GM12865 (cell line): ENCODE measurements at regions not wholly inside any gene's neighbourhood (a gene's known extent, or its start where the extent isn't known, plus 50 kb on each side); places are given as distances from the start of the nearest gene placed in this dataset.

Experiments used
- DNase-seq: peaks from one replicate; pipeline ENCODE4 v3.0.0; 2010; ENCODE audit warnings: low read depth
- H3K4me3 ChIP-seq: 2 replicates; pipeline ENCODE4 v1.5.1; 2011; ENCODE audit warnings: mild to moderate bottlenecking, low read depth, low read length, control low read depth
- TF ChIP-seq, protein P1 (sequence below): IDR thresholded peaks from 2 replicates; pipeline ENCODE4 v1.5.1; 2011; ENCODE audit warnings: low read length, control low read depth, low read depth, inconsistent platforms; ENCODE audit not compliant: insufficient read depth; ENCODE audit errors: missing control alignments

- H3K4me3 ChIP-seq: no peak overlapping the region
- TF ChIP-seq, protein P1, sequence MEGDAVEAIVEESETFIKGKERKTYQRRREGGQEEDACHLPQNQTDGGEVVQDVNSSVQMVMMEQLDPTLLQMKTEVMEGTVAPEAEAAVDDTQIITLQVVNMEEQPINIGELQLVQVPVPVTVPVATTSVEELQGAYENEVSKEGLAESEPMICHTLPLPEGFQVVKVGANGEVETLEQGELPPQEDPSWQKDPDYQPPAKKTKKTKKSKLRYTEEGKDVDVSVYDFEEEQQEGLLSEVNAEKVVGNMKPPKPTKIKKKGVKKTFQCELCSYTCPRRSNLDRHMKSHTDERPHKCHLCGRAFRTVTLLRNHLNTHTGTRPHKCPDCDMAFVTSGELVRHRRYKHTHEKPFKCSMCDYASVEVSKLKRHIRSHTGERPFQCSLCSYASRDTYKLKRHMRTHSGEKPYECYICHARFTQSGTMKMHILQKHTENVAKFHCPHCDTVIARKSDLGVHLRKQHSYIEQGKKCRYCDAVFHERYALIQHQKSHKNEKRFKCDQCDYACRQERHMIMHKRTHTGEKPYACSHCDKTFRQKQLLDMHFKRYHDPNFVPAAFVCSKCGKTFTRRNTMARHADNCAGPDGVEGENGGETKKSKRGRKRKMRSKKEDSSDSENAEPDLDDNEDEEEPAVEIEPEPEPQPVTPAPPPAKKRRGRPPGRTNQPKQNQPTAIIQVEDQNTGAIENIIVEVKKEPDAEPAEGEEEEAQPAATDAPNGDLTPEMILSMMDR: no peak
- DNase-seq: no peak
These were observed 250.1 kb upstream of the PSMD7 start for GRCh38 chr16:74046524-74046923.

GRCh38 chr16:74045513-74045912 lies 251.1 kb upstream of the PSMD7 start:
- no peak for DNase-seq
- H3K4me3 ChIP-seq: no peak overlapping the region
- TF ChIP-seq, protein P1: no peak

- H3K4me3 ChIP-seq: no peak overlapping the region
- peak; percentile 11 for DNase-seq
- TF ChIP-seq, protein P1: no peak
These were observed 260.8 kb upstream of the PSMD7 start for GRCh38 chr16:74035816-74036215.

DNA sequence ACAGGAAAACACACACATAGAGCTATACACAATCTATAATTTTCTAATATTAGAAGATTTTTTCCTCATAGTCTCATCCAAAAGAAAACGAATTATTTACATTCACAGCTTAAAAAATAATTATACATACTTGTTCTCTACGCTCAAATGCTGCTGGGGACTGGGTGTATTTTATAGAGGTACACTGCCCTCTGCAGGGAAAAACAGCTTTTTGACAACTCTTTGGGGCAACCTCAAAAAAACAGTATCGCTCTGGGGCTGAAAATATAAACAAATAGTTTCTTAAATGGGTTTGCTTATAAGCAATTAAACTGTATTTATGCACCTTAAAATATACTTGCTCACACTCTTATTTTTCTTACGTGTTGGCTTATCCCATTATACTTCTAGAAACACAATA lies 261.8 kb upstream of the PSMD7 start:
- no peak overlapping the region for H3K4me3 ChIP-seq
- DNase-seq: peak; percentile 10
- TF ChIP-seq, protein P1: peak; percentile 17

DNA sequence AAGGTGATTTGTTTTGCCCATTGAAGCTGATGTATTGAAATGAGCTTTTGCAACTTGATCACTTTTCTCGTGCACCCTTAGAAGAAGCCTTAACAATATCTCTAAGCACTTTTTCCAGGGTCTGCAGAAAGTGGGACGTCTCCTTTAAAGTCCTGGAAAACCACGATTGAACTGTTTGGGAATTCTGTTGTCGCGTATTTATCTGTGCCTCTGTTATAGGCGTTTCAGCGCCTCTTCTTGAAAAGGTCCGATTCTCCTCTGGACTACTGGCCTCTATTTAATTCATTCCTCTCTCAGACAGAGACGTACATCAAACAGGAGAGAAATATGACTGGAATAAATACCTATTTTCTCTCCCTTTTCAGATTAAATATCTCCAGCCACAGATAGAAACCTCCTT lies 262.4 kb upstream of the PSMD7 start:
- H3K4me3 ChIP-seq: no peak overlapping the region
- no peak for DNase-seq
- TF ChIP-seq, protein P1: no peak

DNA sequence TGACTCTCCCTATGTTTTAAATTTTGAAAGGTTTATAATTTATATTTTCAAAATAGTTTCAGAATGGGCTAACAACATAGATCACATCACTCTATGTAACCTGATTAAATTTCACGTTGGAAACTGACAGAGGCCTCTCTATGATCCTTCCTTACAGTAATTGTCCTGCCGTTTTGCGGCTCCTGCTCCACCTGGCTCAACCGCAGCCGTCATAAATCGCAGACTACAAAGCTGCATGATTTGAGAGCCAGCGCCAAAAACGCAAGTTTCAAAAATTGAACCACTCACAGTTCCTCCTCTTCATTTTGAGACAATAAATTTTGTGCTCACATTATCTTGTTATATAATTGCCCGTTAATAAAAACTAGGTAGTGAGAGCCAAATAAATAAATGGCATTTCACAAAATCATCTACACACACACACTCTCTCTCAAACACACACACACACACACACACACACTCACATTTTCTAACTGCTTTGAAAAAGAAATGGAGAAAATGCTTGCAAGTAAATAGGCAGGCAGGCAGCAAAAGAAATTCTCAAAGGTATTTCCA lies 263.1 kb upstream of the PSMD7 start:
- H3K4me3 ChIP-seq: no peak overlapping the region
- DNase-seq: no peak
- TF ChIP-seq, protein P1: no peak

GRCh38 chr16:74031551-74031950 lies 265.1 kb upstream of the PSMD7 start:
- no peak overlapping the region for H3K4me3 ChIP-seq
- TF ChIP-seq, protein P1: no peak
- DNase-seq: no peak
